ENCODE measurements at regions not wholly inside any gene's neighbourhood (a gene's known extent, or its start where the extent isn't known, plus 50 kb on each side); places are given as distances from the start of the nearest gene placed in this dataset.

DNA sequence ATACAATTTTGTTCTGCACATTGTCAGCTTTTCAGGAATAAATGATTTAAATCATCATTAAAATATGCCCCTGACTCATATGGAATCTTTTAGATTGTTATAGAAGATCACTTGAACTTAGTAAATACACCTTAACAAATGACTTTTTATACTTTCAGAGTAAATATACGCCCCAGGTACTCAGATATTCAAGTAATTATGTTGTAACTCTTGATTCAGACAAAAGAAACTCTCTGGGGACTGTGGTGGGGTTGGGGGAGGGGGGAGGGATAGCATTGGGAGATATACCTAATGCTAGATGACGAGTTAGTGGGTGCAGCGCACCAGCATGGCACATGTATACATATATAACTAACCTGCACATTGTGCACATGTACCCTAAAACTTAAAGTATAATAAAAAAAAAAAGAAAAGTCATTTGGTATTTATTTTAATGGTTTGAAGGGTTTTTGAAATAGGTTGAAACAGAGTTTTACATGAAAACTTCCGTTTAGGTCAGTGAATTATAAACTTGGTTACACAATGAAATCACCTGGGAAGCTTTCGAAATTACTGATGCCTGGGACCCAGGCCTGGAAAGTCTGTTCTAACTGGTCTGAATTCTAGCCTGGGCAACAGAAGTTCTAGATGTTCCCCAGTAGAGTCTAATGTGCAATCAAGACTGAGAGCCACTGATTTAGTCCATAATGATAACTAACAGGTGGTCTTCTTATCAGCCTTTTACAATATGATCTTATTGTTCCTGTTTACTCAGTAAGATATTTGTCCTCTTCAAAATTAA lies 320.5 kb upstream of the NR5A2 start:
- 51 to 84% methylated on average over 3 to 4 of the region's 5 CpGs for WGBS, 2 donors
- no peak overlapping the region for H3K4me3 ChIP-seq
- ATAC-seq (ENCODE audit: insufficient read depth, low FRiP score) = no peak

DNA sequence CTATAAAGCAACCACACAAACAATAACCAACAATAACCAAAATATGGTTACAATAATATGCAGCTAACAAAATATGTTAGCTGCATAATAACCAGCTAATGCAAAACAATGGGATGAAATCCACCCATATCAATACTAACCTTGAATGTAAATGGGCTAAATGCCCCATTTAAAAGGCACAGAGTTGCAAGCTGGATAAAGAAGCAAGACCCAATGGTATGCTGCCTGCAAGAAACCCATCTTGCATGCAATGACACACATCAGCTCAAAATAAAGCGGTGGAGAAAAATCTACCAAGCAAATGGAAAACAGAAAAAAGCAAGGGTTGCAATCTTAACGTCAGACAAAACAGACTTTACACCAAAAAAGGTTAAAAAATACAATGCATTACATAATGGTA lies 316.5 kb upstream of the NR5A2 start:
- no peaks in the 10 kb centered on the region for H3K36me3 ChIP-seq (ENCODE audit: control insufficient read depth in 4 of 4, insufficient read depth in 4 of 4, low read length in 4 of 4)
- H3K27ac ChIP-seq (ENCODE audit: low read depth in 1 of 2, low read length in 1 of 2) = no peak overlapping the region
- TF ChIP-seq, protein P1, sequence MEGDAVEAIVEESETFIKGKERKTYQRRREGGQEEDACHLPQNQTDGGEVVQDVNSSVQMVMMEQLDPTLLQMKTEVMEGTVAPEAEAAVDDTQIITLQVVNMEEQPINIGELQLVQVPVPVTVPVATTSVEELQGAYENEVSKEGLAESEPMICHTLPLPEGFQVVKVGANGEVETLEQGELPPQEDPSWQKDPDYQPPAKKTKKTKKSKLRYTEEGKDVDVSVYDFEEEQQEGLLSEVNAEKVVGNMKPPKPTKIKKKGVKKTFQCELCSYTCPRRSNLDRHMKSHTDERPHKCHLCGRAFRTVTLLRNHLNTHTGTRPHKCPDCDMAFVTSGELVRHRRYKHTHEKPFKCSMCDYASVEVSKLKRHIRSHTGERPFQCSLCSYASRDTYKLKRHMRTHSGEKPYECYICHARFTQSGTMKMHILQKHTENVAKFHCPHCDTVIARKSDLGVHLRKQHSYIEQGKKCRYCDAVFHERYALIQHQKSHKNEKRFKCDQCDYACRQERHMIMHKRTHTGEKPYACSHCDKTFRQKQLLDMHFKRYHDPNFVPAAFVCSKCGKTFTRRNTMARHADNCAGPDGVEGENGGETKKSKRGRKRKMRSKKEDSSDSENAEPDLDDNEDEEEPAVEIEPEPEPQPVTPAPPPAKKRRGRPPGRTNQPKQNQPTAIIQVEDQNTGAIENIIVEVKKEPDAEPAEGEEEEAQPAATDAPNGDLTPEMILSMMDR (IDR thresholded peaks at IDR 0.05; ENCODE audit: control extremely low read depth, extremely low read depth) = no peak
- H3K9me3 ChIP-seq (ENCODE audit: control insufficient read depth in 4 of 4, insufficient read depth in 3 of 4, low read length in 3 of 4) = peaks cover 0 to 3% (median 1%) of the 10 kb centered on the region in 4 donors
- ATAC-seq (ENCODE audit: insufficient read depth, low FRiP score) (no peak), DNase-seq (no peak)
- H3K4me3 ChIP-seq = no peak overlapping the region
- no peak overlapping the region for H3K9ac ChIP-seq (ENCODE audit: insufficient read depth in 1 of 2, low read length in 2 of 2)
- H3K27me3 ChIP-seq (ENCODE audit: control insufficient read depth in 3 of 3, insufficient read depth in 3 of 3, low read length in 2 of 3) = no peaks in the 10 kb centered on the region
- H3K4me1 ChIP-seq (ENCODE audit: control insufficient read depth in 5 of 5, insufficient read depth in 5 of 5, low read length in 5 of 5) = peaks cover 0 to 3% (median 0%) of the 10 kb centered on the region in 5 donors
- WGBS, 2 donors = 93 to 98% methylated on average over 2 of the region's 2 CpGs

More for the DNA sequence above, 320.5 kb upstream of the NR5A2 start:
- H3K9me3 ChIP-seq (ENCODE audit: control insufficient read depth in 4 of 4, insufficient read depth in 3 of 4, low read length in 3 of 4) = peaks cover 0 to 3% (median 0%) of the 10 kb centered on the region in 4 donors
- no peak overlapping the region for H3K9ac ChIP-seq (ENCODE audit: insufficient read depth in 1 of 2, low read length in 2 of 2)
- H3K4me1 ChIP-seq (ENCODE audit: control insufficient read depth in 5 of 5, insufficient read depth in 5 of 5, low read length in 5 of 5) = peaks cover 0 to 3% (median 0%) of the 10 kb centered on the region in 5 donors
- no peak overlapping the region for H3K27ac ChIP-seq (ENCODE audit: low read depth in 1 of 2, low read length in 1 of 2)
- TF ChIP-seq, protein P1 (IDR thresholded peaks at IDR 0.05; ENCODE audit: control extremely low read depth, extremely low read depth) = no peak
- H3K36me3 ChIP-seq (ENCODE audit: control insufficient read depth in 4 of 4, insufficient read depth in 4 of 4, low read length in 4 of 4) = no peaks in the 10 kb centered on the region
- DNase-seq = peak in 1 of 3 donors; percentile 37
- no peaks in the 10 kb centered on the region for H3K27me3 ChIP-seq (ENCODE audit: control insufficient read depth in 3 of 3, insufficient read depth in 3 of 3, low read length in 2 of 3)

DNA sequence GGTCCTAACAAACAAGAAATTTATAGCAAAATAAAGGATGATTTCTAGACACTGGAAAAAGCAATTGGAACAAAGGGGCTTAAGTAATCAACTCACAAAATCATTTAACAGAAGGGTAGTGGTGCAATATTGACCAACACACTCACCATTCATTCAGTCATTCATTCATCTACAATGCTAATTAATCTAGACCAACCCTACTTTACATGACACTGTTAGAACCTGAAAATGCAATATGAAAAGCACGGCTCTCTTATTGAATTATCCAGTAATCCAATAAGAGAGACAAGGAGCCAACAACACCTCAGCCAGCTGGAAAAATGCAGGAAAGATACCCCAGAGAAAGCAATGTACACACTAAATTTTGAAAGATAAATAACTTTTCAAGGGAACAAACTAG lies 310.8 kb upstream of the NR5A2 start:
- H3K9ac ChIP-seq (ENCODE audit: insufficient read depth in 1 of 2, low read length in 2 of 2) = no peak overlapping the region
- H3K9me3 ChIP-seq (ENCODE audit: control insufficient read depth in 4 of 4, insufficient read depth in 3 of 4, low read length in 3 of 4) = peaks cover 0 to 2% (median 0%) of the 10 kb centered on the region in 4 donors
- TF ChIP-seq, protein P1 (IDR thresholded peaks at IDR 0.05; ENCODE audit: control extremely low read depth, extremely low read depth) = no peak
- H3K4me3 ChIP-seq = no peak overlapping the region
- WGBS, 2 donors = 89 to 91% methylated on average over 1 of the region's 1 CpG
- H3K27ac ChIP-seq (ENCODE audit: low read depth in 1 of 2, low read length in 1 of 2) = no peak overlapping the region
- H3K36me3 ChIP-seq (ENCODE audit: control insufficient read depth in 4 of 4, insufficient read depth in 4 of 4, low read length in 4 of 4) = no peaks in the 10 kb centered on the region
- ATAC-seq (ENCODE audit: insufficient read depth, low FRiP score) (no peak), DNase-seq (no peak)
- no peaks in the 10 kb centered on the region for H3K27me3 ChIP-seq (ENCODE audit: control insufficient read depth in 3 of 3, insufficient read depth in 3 of 3, low read length in 2 of 3)
- peaks cover 0 to 15% (median 0%) of the 10 kb centered on the region in 5 donors for H3K4me1 ChIP-seq (ENCODE audit: control insufficient read depth in 5 of 5, insufficient read depth in 5 of 5, low read length in 5 of 5)

Measured in lung (tissue), 11 donors.